D721Med (cell line): ENCODE measurements at regions not wholly inside any gene's neighbourhood (a gene's known extent, or its start where the extent isn't known, plus 50 kb on each side); places are given as distances from the start of the nearest gene placed in this dataset.

Experiments
- DNase-seq: peaks from one replicate; pipeline ENCODE4 v3.0.0; 2011; ENCODE audit warnings: low spot score; ENCODE audit not compliant: insufficient read length
- FAIRE-seq: peaks from 2 replicates; lab custom pipeline; 2011; peaks lifted over from hg19 to GRCh38; lab: Jason Lieb, UNC
- CTCF ChIP-seq: IDR thresholded peaks from 2 replicates; pipeline ENCODE4 v1.5.1; 2012; ENCODE audit warnings: mild to moderate bottlenecking, control low read depth; ENCODE audit not compliant: insufficient read depth; ENCODE audit errors: missing control alignments

DNA sequence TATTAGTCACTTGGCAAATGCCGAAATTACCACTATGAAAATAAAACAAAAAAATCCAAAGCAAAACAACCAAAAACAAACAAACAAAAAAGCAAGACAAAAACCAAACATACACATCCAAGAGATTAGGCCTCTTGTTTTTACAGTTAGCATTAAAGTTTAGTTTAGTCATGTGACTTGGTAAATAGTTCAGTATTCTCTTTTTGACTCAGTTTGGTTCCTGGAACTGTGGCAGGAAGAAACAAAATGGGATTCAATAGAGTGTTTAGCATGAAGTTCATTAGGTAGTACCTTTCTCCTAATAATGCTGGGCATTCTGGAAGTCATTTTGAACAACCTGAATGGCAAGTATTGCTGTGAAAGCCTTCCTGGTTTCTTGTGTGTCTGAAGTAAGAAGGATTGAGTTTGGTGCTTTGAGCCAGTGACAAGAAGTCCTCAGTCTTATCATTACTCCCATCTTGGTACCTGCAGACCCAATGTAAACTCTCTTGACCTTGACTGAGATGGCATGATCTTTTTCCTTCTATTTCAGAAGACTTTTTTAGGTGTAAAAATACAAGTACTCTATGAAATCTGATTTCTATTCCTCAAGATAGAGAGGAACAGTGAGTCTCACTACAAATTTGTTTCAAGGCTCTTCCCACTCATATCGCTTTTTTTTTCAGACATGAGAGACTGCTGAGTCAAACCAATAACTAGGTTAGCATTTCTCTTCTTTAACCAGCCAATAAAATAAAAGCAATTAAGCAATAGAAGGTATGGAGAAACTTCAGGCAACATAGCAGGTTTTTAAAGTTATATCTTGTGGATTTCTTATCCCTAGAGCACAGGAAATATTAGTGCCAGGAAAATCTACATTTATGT, 223.6 kb upstream of the PREP start:
- FAIRE-seq (no peak), DNase-seq (no peak)
- TF ChIP-seq CTCF, result no peak

- DNase-seq, result no peak
- no peak for FAIRE-seq
Measured at GRCh38 chr6:105624021-105624420, 221.1 kb upstream of the PREP start.

DNA sequence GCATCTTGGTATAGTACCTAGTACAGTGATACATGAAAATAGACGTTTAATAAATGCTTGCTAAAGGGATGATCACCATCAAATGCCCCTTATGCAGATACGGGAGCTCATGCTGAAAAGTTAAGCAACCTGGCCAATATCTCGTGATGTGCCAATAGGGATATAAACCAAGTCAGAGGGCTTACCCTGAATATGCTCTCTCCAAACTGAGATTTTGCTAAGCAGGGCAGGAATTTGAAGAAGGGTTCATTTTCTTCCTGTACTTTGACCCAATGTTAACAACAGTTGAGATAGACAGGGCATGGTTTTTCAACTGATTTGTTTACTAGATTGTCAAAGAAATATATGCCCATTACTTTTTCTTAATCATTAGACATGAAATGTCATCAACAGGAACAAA, 219.3 kb upstream of the PREP start:
- no peak for FAIRE-seq
- DNase-seq, result no peak
- TF ChIP-seq CTCF, result no peak

More at GRCh38 chr6:105624021-105624420, 221.1 kb upstream of the PREP start:
- no peak for TF ChIP-seq CTCF

DNA sequence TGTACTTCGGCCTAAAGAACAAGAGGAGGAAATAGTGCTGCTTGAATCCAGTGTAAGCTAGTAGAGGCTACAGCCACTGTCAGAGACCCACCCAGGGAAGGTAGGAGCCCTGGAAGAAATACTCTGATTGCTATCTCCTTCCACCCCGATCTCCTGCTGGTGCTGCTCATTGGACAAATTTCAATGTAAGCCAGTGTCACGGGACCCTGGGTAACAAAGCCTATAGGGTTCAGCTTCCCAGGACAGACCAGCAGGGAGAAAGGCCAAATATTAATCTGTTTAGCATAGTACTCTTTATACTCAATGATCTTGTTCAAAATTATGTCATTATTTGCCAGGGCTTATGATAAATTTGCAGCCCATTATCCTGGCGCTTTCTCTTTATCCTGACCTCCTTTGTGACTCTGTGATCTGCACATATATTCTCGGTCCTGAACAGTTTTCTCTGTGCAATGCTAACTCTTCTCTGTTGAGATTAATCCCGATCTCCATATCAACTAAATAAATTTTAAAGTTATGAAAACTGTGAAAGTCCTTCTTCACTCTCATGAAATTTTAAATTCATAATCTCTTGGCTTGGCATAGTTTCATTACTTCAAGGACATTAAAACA, 218.8 kb upstream of the PREP start:
- FAIRE-seq (no peak), DNase-seq (no peak)
- TF ChIP-seq CTCF, result no peak

- FAIRE-seq (no peak), DNase-seq (no peak)
- no peak for TF ChIP-seq CTCF
Measured at GRCh38 chr6:105620878-105621277, 218.0 kb upstream of the PREP start.

DNA sequence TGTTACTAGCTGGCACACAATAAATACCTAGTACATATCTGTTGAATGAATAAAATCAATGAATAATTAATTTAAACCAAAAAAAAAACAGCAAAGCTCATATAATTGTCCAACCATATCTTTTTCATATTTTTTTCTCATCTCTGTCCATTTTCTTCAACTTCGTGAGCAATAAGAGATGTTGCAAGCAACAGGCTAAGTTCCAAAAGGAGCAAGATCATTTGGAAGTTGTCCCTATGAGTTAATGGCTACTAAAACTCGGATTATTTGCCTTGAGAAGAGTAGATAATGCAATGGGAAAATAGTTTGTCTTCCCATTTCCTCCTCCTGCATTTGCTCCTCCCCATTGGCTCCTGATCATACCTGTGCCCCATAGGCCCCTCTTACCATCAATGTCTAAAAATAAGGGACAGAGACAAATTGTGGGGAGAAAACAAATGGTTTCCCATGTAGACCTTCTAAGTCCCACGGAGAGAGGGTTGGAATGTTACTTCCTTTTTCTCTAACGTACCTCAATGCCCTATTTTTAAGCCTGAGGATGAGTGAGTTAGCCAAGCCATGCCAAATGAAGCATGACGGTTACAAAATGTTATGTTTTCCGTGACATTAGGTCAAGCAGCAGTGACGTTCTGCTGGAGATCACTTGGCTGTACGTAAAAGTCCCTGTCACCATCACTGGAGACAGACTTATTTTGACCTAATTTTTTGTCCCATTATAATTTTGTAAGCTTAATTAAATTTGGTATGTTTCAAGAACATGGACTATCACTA, 217.3 kb upstream of the PREP start:
- DNase-seq (no peak), FAIRE-seq (no peak)
- no peak for TF ChIP-seq CTCF

GRCh38 chr6:105618247-105618646, 215.4 kb upstream of the PREP start:
- no peak for TF ChIP-seq CTCF
- no peak for DNase-seq
- no peak for FAIRE-seq
